ENCODE measurements at regions not wholly inside any gene's neighbourhood (a gene's known extent, or its start where the extent isn't known, plus 50 kb on each side); places are given as distances from the start of the nearest gene placed in this dataset.

DNA sequence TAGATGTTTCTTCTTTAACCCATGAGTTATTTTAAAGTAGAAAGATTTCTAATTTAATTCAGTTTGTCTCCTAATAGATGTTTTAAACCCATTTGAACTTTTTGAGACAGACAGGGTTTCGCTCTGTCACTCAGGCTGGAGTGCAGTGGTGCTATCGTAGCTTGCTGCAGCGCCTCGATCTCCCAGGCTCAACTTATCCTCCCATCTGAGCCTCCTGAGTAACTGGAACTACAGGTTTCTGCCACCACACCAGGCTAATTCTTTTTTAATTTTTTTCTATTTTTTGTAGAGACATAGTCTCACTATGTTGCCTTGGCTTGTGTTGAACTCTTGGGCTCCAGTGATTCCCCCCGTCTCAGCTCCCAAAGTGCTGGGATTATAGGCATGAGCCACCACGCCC lies 53.0 kb upstream of the RAB18 start:
- no peak for DNase-seq

DNA sequence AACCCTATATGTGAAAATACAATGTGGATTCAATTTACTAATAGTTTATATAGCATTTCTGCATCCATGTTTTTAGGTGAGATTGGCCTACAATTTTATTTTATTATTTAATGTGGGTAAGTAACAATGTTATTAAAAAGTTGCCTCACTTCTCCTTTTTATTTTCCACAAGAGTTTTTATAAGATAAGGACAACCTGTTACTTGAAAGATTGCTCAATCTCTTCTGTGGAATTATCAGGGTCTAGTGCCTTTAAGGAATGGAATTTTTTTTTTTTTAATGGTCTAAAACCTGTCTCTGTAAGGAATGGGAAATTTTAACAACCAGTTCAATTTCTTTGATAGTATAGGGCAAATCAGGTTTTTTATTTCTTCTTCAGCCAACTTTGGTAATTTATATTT lies 53.9 kb upstream of the RAB18 start:
- no peak for DNase-seq

DNA sequence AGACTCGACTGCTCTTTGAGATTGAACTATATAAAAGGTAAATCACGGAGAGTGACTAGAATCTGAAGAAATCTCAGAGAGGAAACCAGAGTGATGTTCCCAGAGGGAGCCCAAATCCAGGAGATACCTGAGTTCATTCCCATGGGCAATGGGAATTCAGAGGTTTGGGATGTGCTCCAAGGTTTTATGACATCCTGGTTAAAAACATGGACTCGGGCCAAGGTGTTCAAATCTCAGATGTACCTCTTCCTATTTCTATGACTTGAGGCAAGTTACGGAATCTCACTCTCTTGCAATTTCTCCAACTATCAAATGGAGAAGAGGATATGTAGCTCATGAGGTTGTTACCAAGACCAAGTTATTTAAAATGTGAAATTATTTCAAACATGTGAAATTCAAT lies 54.5 kb upstream of the RAB18 start:
- no peak for DNase-seq

DNA sequence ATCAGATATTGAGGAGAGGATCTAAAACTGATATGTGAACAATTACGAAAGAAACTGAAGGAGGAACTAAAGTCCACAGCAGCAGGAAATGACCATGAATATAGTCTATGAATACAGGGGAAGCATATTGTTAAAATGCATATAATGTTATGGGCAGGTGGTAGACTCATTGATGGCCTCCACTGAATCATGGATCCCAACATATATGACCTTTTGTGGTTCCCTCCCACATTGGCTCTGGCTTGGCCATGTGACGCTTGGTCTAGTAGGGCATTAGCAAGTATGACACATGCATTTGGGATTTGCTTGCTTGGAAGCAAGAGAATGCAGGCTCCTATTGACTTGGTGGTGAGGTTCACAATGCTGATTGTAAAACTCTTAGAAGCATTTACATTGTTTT lies 55.2 kb upstream of the RAB18 start:
- DNase-seq = no peak

DNA sequence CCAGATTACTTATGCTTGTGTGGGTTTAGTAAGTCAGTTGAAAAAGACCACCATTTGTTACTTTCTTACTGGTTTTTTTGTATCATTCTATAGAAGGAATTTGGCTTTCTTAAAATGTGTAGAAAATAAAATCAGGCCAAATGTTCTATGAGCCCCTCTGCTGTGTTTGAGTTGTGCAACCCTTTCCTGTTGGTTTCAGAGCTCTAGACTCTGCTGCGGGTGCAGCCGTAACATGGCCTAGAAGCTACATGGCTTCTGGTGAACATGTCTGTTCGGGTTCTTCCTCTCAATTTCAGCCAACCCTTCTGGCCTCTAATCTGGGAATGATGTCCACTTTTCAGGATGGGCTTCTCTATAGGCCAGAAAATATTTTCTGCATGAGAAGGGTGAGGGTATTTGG lies 56.6 kb upstream of the RAB18 start:
- DNase-seq = no peak

DNA sequence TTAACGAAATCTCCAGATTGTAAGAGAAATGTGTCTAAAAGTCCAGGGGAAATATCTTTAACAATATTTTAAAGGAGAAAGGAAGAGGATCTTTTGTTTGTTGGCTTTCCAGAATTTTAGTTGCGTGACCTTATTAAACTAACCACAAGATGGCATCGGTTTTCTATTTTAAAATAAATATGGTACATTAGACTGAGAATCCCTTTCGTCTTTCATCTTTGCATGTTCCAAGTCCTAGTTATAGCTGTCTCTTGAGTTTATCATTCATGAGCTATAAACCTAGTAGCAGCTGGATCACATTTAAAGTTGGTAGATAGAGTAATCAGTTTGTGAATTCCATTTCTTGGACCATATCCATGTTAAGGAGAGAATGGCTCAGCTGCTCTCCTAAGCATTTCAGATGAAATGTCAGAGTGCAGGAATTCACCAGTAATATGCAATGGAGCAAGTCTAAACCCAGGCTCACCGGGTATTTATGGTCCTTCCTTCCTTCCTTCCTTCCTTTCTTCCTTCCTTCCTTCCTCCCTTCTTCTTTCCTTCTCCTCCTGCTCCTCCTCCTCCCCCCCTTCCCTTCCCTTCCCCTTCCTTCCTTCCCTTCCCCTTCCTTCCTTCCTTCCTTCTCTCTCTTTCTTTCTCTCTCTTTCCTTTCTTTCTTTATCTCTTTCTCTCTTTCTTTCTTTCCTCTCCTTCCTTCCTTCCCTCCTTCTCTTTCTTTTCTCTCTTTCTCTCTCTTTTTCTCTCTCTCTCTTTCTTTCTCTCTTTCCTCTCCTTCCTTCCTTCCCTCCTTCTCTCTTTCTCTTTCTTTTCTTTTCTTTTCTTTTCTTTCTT lies 57.8 kb upstream of the RAB18 start:
- DNase-seq = peak; percentile 33

DNA sequence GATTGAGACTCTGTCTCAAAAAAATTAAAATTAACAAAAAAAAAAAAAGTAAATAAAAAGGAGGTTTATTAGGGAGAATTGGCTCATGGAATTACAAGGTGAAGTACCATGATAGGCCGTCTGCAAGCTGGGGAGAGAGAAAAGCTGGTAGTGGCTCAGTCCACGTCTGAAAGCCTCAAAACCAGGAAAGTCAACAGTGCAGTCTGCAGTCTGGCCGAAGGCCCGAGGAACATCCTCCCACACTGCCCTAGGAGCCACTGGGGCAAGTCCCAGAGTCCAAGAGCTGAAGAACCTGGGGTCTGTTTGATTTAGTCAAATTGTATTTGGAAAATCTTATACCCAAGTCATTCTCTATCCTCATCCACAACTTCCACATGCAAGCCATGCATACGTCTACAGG lies 59.0 kb upstream of the RAB18 start:
- no peak for DNase-seq

DNA sequence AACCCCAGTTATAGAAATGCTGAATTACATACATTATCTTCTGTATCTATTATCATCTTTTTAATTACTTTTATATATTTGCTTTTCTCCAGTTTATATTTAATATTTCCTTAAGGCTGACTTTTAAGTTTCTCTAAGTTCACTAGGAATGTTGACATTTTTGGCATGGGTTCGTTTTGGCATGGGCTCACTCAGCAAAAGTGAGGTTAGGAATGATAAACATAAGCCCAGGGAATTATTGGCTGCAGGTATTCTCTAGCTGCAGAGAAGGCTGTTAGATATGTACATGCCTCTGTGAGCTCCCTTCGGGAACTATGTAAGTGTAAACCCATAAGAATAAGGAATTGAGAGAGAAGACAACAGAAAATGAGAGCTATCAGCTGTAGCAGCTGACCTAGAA lies 63.6 kb upstream of the RAB18 start:
- DNase-seq = no peak

DNA sequence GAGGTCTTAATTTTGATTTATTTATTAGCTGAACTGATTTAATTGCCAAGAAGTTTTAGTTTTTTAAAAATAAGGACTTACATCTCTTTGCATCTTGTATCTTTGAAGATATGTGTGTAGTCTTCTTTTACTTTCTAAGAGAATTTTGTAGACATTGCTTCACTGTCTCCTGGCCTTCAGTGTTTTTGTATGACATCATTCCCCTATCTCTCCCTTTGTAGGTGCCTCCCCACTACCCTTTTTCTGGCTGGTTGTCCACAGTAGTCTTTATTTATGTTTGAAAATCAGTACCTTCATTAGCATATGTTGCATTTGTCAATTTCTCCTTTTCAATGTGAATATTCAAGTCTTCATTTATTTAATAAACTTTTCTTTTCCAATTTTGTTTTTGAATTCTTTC lies 64.1 kb upstream of the RAB18 start:
- no peak for DNase-seq

DNA sequence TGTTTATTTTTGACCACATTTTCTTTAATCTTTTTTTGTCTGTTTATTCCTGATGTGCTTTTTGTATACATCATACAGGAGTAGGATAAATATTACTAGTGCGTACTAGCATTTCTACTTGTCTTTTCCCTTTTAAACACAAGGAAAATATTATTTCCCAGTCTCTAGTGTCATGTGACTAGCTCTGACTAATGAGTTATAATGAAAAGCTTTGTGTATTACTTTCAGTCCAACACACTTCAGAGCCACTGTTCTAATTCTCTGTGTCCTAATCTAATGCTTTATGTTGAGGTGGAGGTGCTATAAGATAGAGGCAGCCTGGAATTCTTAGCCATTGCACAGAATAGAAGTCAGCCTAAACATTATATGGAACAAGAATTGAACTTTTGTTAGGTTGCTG lies 65.0 kb upstream of the RAB18 start:
- no peak for DNase-seq

DNA sequence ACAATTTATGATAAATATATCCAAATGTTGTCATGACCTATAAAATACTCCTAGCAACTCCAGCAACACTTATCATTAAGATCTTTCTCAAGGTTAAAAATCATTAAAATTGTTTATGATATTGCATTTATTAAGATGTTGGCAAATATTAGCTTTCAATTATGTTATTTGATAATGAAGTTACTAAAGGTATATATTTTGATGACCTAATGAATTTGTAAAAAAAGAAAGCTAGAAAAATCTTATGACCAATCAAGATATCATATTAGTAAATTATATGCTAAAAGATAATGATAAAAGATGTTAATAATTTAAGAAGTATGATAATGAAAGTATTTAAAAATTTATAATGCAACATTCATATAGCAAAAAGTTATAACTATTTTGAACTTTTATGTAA lies 66.3 kb upstream of the RAB18 start:
- DNase-seq = no peak

DNA sequence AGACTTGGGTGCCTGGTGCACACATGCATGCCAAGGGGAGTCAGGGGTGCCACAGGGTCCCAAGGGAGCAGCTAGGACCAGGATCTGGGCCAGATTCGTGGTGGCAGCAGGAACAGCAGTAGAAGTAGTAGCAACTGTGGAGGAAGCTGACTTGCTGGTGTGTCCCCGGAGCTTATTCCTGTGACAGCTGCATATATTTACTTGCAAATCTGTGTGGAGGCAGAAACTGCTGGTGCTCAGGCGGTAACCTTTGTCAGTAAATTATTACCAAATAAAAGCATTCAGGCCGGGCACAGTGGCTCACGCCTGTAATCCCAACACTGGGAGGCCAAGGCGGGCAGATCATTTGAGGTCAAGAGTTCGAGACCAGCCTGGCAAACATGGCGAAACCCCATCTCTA lies 67.4 kb upstream of the RAB18 start:
- no peak for DNase-seq

DNA sequence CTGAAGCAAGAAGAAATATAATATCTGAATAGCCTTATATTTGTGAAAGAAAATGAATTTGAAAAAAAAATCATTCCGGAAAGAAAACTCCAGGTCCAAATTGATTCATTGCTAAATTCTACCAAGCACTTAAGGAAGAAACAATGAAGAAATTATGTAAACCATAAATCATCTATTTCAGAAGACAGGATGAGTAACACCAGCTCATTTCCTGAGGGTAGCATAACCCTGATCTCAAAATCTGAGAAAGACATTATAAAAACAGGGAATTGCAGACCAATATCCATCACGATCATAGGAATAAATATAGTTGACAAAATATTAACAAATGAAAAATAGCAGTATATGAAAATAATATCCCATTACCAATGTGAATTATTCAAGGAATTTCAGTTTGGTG lies 70.1 kb upstream of the RAB18 start:
- no peak for DNase-seq

DNA sequence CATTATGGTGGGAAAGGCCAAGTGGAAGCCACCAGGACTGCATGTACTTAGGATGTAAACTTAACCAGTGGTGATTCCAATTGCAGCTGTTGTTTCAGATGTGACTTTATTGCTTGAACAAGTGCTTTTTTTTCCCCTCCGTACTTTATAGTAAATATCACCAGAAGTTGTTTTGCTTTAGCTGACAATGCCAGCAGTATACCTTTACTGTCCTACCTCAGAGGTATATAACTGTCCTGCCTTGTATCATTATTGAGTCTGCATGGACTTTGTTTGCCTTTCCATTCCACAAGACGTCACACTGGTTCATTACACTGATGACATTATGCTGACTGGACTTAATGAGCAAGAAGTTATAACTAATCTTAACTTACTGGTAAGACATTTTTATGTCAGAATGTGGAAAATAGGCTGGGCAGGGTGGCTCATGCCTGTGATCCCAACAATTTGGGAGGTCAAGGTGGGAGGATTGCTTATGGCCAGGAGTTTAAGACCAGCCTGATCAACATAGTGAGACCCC lies 77.1 kb upstream of the RAB18 start:
- DNase-seq = no peak

DNA sequence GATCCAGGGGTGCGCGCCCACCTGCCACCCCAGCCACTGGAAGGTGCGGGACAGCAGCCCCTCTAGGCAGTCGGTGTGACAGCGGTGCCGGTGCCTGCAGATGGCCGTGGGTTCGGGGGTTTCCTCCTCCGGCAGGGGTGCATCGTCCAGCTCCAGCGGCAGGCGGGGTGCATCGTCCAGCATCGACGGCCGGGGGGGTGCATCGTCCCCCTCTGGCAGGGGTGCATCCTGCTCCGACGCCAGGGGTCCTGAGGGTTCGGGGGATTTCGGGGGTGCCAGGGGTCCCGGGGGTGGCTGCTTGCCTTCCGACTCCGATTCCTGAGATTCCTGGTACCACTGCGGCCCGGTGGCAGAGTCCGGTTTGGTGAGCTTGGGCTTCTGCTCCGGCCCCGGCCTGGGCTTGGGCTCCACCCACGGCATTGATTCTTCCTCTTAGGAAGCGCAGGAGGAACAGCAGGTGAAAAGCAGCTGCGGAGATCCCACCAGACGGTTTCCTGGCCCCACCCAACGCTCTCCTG lies 90.2 kb upstream of the RAB18 start:
- DNase-seq = no peak

DNA sequence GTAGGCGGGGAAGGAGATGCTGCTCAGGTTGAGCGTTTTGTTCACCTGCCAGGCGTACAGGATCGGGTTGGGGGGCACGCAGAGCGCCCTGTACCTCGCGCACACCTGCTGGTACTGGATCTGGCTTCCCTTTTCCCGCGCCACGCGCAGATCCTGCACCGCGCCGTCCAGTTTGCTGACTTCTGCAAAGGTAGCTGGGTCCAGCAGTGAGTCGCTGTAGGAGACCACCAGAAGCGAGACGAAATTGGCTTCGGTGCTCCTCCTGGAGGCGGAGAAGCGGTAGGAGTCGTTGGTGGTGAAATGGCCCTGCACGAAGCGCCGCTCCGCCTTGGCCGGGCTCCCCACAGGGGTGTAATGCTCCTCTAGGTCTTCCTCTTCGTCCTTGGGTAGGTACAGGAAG lies 90.7 kb upstream of the RAB18 start:
- peak; percentile 13 for DNase-seq

DNA sequence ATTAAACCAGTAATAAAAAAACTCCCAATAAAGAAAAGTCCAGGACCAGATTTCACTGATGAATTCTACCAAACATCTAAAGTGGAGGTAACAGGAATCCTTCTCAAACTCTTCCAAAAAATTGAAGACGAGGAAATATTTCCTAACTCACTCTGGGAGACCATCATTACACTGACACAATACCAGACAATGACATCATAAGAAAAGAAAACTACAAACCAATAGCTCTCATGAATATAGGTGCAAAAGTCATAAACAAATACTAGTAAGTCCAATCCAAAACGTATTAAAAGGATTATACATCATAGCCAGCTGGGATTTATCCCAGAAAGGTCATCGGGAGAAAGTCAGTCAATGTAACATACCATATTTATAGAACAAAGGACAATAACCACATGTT lies 94.0 kb upstream of the RAB18 start:
- no peak for DNase-seq

DNA sequence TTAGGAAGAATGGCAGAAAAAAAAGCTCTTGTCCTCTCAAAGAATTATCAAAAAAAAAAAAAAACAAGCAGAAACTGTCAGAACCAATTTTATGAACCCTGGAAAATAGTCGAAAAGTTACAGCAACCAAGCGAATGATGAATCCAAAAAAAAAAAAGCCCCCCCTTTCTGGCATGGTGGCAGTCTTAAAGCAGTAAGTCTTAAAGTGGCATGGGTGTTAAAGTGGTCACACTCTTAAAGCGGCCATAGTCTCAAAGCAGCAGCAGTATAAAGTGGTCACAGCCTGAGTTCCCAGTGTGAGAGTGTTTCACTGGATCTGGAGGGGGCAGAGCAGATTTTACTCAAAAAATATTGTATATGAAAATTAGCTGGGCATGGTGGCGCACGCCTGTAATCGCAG lies 96.8 kb upstream of the RAB18 start:
- DNase-seq = no peak

DNA sequence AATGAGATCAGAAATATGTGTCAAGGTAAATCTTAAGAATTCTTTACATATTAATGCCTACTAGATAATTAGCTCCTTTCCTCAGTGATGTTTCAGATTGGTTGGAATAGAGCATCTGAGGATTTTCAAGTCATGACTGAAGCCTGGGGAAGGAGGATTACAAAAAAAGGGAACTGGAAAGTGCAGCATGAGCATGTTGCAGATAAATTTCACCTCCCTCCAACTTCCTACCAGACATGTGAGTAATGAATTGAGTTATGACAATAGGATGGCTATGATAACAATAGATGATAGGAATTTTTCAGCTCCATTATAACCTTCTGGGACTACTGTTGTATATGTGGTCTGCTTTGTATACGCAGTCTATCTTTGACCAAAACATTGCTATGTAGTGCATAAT lies 104.2 kb upstream of the RAB18 start:
- DNase-seq = no peak

DNA sequence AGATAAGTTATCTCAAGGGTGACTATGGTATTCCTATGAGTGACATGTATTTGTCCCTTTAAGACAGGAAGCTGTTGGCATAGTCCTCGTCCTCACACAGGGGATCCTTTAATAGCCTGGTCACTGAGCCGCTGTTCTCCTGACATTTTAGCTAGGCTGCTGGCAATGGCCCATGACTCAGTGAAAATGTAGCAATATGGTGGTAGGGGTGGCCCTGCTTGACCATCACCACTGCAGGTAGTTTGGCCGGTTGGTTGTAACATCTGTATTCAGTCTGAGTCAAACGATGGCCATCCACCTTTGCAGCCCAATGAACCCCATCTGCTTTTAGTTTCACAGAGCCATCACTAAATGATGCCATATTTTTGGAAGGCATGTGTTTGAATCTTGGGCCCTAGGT lies 110.1 kb upstream of the RAB18 start:
- DNase-seq = no peak

DNA sequence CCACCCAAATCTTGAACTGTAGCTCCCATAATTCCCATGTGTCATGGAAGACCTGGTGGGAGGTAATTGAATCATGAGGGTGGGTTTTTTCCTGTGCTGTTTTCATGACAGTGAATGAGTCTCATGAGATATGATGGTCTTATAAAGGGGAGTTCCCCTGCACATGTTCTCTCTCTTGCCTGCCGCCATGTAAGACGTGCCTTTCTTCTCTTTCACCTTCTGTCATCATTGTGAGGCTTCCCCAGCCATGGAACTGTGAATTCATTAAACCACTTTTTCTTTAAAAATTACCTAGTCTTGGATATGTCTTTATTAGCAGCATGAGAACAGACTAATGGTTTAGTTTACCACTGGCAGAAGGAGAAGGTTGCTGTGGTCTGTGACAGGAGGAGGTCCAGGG lies 111.5 kb upstream of the RAB18 start:
- no peak for DNase-seq

DNA sequence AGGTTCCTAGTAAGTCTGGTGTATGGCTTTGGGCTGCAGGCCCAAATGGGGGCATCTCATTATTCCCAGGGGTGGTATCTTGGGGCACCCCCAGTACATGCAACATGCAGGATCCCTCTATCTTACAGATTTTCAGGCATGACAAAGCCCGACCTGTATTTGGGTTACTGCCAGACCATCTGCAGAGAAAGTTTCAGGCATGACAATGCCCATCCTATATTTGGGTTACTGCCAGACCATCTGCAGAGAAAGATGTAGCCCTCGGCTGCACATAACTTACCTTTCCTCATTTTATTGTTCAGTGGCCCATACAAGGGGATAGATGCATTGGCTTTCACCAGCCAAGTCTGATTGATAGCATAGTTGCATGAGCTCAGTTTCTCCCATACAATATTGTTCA lies 112.2 kb upstream of the RAB18 start:
- DNase-seq = no peak

DNA sequence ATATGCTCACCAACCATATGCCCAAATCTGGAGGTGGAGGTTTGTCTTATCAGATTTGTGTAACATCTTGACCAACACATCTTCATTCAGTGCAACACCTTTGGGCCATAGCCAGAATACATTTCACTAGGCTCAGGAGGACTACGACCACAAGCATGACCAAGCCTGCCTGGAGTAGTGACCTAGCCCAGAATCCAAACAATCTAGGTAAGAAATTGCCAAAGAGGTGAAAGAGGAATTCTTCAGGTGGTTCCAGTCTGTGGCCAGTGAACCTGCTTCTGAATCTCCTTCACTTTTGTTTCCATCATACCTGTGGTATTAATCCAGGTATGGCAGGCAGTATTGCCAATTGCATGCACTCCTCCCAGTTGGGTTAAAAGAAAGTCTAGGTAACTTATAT lies 112.8 kb upstream of the RAB18 start:
- DNase-seq = no peak

DNA sequence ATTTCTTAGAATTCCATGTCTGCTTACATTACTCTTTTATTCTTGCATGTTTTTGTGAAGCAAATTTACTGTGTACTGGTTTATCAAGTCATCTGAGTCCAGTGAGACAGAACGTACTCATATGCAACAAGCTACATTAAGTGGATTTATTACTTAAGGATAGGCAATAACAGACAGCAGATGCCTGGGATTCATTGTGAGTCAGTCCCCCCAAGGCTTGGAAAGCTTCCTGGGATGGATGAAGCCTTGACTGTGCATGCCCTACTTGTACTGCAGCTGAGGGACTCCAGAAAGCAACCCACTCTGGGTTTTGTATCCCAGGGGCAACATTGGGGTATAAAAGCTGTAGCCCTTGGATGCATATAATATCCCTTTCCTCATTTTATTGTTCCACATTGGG lies 113.4 kb upstream of the RAB18 start:
- DNase-seq = no peak

DNA sequence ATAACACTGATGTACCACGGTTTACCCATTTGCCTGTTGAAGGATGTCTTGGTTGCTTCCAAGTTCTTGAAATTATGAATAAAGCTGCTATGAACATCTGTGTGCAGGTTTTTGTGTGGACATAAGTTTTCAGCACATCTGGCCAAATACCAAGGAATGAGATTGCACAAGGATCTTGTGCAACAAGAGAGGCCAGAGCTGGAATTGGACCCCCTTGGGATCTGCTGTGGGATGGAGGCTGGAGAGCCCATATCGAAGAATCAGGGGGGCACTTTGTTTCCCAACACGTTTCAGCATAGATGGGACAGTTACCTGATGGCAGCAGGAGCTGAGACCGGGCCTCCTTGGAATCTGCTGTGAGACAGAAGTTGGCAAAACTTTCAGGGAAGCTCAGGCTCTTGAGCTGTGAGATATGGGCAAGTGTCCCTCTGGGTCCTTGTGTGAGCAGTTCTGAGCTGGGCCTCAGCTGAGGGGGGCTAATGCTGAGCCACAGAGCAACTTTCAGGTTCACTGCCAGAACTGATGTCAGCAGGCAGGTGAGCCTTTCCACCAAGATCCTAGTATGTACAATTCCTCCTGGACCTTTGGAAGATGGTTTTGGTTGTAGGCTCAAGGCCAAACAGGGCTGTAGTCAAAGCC lies 115.2 kb upstream of the RAB18 start:
- DNase-seq = no peak
